Right renal pelvis (tissue), 4 donors: ENCODE measurements at regions not wholly inside any gene's neighbourhood (a gene's known extent, or its start where the extent isn't known, plus 50 kb on each side); places are given as distances from the start of the nearest gene placed in this dataset.

Experiments
- DNase-seq, 4 donors: peaks; one replicate each; pipeline ENCODE4 v3.0.0-alpha.2; 2013; ENCODE audit warnings: low read depth in 4 of 4, low spot score in 3 of 4, missing footprints in 1 of 4

DNA sequence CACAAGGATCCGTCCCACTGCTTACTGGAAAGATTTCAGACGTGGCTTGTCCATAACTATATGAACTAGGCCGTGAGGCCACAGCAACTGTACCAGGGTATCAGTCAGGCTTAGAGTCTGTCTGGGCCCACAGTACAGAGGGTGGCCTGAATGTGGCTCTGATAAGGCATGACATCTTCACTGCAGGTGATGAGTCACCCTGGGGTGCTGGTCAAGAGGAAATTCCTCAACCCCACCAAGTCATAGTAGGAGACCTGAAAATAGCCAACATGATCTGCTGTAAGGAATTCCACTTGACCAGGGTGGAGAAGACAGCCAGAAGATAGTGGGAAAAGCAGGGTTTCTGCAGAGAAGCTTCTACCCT lies 107.7 kb downstream of the INHBB start:
- DNase-seq, result no peak

DNA sequence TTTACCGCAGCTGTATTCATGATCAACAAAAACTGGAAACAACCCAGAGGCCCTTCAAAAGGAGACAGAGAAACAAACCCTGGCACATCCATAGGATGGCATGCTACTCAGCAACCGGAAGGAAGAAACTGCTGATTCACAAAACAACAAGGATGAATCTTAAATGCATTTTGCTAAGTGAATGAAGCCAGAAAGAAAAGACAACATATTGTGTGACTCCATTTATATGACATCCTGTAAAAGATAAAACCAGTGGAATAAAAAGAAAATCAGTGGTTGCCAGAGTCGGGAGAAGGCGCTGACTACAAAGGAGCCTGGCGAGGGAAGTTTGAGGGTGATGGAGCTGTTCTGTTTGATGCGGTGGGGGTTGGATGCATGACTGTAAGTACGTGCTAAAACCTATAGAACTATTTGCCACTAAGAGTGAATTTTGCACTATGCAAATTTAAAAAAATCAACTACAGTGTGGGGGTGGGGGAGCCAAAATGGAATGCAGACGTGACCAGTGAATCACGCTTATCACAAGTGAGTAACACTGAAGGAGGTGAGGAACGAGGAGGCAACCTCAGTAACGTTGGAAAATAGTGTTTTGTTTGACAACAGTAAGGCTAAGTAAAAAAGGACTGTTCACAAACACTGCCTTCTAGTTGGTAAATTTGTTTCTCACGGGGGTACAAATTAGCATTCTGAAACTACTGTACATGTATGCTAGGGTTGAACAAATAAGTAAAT lies 108.9 kb downstream of the INHBB start:
- DNase-seq, result no peak

DNA sequence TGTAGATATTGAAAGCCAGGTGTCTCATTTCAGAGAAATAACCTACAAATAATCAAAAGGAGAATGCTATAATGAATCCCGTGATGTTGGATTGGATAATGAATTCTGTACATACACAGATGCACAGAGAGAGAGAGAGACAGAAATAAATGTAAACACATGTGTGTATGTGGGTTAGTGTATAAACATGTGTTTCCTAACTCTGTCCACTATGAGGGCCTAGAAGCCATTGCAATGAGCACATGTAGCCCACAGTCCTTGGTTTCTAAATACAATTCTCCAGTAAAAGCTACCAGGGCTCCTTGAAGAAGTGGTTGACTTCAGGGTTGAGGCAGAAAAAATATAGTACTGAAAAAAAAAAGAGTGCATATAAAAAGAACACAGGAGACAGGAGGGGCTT lies 109.5 kb downstream of the INHBB start:
- no peak for DNase-seq

DNA sequence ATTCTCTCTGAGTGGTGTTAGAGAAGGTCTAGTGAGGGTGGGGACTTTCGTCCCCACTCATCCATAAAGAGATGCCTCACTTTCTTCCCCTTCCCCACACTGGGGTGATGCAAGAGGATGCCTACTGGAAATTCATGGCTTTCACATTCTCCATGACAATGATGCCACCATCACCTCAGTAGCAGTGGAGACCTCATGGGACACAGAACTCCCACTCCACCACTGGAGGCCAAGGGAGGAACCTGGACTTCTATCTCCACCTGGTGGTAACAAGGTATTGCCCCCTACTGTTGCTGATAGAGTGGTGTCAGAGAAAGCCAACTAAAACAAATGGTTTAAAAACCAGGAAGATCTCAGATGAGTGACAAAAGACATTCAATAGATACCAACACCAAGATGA lies 110.9 kb downstream of the INHBB start:
- DNase-seq, result no peak

DNA sequence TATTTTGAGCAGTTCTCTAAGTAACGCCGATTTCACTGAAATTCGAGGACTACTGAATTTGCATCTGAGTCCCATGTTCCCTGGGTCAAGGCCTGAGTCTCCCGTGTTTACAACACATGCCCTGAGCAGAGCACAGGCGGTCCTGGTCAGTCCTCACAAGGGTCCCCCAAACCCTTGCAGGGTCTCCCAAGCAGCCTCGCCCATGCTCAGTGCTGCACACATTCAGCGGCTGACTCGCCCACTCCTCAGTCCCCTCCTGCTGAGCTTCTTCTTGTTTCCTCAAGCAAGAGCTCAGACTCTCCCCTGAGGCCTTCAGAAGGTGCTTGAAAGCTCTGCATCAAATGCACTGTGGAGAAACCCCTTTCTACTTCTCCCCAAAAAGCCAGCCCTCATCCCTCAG lies 114.6 kb downstream of the INHBB start:
- no peak for DNase-seq

DNA sequence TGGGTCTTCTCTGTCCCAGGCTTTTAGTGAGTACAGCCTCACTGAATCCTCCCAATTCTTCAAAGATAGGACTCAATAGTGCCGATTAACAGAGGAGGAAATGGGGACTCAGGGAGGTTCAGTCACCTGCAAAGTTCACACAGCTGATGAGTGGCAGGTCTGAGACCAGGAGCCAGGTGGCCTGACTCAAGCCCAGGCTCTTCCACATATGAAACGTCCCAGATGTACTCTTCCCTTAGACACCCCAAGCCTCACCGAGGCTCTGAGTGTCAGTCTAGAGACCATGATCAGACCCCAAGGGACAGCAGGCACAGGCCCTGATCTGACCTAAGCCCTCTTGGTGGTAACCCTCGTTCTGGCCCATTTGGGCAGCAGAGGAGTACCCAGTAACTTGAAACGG lies 115.2 kb downstream of the INHBB start:
- no peak for DNase-seq

DNA sequence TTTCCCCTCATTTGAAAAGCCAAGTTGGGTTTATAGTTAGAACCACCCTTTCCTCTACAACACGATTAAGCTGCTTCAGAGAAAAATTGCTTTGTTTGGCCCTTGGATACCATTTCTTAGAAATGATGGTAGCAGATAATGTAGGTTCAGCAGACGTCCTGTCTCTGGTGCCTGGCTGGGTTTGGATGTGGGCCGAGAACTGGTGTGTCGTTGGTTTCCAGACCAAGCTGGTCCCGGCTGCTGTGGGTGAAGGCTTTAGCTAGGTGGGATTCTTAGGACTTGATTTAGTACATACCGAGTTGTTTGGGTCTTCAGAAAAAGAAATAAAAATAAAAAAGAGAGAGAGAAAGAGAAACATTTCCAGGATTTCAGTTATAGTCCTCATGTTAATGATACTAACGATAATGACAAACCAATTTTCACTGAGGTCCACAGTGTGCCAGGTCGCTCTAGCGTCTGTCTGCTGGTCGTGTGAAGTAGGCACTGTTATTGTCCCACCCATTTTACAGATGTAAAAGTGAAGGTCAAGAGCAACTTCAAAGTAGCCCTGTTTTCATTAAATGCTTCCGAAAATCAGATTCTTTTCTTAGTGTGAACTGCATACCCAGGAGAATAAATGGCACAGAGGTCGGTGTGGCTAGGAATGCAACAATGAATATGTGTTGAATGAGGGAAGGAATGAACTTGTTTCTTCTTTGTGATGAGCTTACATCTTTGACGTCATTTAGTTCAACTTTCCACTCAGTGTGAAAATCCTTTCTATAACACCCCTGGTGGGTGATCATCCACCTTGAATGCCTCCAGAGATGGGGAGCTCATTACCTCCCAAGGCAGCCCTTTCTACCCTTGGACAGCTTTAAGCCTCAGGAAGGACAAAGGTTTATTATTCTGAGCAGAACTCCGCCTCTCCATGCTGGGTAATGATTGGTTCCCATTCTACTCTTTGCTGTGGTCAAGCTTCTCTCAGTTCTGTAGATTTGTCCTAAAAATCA lies 115.9 kb downstream of the INHBB start:
- no peak for DNase-seq

DNA sequence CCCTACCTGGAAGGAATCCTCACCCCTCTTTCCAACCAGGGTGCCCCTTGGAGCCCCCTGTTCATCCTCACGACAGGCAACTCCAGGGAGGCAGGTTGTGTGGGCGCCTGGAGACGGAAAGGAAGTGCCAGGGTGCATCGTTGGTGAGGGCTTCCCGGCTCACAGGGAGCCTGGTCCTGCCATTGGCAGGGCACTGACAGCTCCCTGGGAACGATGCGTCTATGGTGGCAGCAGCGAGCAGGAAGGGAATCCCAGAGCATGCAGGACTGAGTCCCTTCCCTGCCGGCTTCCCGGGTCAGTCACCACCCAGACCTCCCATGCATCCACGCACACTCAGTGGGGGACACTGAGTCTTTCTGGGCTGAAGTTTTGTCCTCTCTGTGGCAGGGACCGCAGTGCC lies 117.6 kb downstream of the INHBB start:
- no peak for DNase-seq

DNA sequence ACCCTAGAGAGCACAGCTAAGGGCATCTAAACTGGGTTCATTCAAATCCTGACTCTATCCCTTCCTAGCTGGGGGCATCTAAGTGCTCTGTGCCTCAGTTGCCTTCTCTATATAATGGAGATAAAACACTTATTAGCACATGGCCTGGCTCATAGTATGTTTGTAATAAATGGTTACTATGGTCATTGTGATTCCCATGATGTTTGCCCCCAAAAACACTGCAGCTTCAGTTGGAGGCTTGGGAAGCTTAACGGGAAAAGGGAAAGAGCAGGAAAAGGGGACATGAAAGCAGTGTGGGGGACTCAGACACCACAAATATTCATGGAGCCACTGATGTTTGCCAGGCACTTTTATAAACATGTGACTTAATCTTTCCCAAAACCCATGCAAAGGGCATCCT lies 118.1 kb downstream of the INHBB start:
- no peak for DNase-seq

DNA sequence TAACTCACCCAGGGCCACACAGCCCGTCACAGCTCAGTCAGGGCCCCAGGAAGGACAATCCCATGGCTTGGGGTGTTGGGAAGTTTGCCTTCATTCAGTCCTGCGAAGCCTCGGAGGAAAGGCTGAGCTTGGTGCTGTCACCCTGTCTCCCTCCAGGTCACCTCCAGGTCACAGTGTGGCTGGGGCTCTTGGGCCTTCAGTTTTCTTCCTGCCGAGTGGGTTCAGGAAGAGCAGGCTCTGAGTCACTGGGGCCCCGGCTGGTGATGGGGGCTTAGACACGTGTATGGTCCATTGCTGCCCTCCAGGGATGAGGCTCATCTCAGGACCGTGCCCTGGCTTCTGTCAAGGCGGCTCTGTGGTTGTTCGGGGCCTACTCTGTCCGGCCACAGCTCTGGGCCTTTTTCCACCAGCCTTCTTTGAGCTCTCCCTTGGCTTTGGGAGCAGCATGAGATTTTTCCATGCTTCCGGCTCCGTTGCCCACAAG lies 118.6 kb downstream of the INHBB start:
- no peak for DNase-seq

- no peak for DNase-seq
Observed at GRCh38 chr2:120465012-120465700, 119.2 kb downstream of the INHBB start.

DNA sequence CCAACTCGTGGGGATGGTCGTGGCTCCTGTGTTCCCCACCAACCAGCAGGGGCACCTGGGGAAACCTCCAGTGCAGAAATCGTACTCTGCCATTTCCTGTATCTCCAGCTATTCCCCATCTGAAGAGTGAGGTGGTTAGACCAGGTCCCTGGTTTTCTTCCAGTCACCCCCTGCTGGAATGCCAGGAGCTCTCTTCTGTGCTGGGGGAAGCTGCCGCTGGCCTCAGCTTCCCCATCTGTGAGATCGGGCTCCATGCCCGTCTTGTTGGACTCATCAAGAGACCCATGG lies 119.7 kb downstream of the INHBB start:
- no peak for DNase-seq

DNA sequence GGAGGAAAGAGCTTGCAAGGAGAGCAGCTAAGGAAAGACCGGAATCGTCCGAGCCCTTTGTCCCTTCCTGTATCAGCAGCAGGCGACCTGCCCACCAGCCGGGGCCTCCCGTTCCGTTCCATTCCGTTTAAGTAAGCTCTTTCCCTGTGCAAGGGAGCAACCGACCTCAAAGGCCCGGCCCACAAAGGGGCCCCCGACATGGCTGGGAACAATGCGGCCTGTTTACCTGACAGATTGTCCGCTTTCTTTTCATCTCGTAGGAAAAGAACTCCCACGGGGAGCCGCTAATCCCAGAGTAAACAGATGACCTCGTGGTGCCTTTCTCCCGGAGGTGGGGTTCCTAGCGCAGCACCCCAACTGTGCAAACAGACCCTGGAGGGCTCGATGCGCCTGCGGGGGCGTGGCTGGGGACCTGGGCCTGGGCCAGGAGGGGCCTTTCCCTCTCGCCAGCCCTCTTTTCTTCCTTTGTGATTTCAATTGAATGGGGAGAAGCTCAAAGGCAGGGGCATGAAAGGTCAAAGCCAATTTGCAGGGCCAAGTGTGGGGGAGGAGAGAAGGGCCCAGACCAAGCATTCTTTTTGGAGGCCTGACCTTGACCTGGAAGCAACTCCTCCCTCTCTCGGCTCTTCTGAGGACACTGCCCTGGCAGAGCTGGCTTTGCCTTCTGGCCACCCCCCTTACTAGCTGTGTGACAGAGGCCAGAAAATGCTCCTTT lies 120.2 kb downstream of the INHBB start:
- DNase-seq, result no peak

- no peak for DNase-seq
Observed at GRCh38 chr2:120466704-120467054, 120.7 kb downstream of the INHBB start.

DNA sequence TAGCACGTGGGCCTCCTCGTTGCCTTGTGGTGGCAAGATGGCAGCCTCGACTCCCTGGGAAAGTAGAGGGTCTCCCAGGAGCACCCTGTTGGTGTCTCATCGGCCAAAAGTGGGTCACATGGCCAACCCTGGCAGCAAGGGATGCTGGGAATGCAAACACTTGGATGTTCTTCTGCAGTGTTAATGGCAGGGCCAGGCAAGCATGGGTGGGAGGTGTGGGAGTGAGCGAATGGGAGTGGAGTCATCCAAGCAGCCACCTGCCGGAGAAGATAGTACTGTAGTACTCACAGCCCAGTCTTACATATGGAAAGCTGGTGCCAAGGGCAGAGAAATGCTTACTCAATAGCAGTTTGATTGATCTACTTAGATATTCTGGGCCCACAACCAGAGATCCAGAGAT lies 122.2 kb downstream of the INHBB start:
- DNase-seq, result no peak

- no peak for DNase-seq
Observed at GRCh38 chr2:120469426-120469825, 123.5 kb downstream of the INHBB start.

DNA sequence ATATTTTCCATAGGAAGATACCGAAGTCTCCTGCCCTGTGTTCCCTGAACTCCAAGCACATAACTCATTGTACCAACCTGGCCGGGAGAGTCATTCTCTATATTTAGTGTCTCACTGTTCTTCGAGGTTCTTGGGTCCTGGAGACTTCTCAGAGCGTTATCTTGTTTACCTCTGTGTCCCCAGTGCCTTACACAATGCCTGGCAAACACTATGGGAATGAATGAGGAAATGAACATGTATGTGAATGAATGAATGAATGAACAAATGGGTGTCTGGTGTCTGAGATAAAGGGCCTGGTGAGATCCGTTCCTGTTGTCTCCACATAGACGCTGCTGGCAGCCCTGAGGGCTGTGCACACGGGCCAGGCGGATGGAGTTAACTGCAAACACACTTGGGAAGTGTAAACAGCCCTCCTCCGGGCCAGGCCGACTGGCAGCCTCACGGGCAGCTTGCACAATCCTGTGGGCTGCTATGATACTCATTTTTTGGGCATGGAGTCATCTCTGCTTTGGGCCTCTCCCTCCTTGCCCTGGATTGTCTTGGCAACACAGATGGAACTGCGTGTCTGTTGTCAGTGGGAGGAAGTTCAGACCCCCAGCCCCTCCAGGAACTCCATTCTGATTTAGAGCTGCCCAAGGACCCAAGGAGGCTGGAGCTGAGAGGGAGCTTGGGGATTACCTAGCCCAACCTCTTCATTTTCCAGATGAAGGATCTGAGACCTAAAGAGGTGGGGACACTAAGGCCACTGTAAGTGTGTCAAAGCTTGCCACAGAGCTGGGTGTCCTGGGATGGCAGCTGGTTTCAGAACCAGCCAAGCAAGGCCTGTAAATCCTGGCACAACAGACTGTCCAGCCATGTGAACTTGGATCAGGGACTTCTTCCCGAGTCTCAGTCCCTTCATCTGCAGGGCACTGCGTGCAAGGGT lies 124.4 kb downstream of the INHBB start:
- DNase-seq, result no peak

DNA sequence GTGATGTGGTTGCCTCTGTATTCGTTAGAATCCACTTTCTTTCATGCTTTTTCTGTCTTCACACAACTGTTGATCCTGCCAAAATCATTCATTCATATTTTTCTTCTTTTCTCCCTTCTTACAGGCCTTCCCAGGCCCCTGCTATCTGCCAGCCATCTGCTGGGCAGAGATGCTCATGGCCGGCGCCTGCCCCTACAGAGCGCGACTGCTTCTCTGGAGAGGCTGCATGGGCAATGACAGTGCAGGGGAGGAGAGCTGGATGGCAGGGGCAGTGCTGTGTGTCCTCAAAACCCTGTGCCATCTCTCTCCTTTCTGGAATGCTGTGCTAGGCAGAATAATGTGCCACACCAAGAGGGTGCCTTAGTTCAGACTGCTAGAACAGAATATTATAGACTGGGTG lies 125.2 kb downstream of the INHBB start:
- DNase-seq, result no peak

GRCh38 chr2:120472031-120472430 lies 126.1 kb downstream of the INHBB start:
- no peak for DNase-seq

GRCh38 chr2:120472891-120473309 lies 127.0 kb downstream of the INHBB start:
- no peak for DNase-seq
